Prostate gland (tissue), 2 donors: ENCODE measurements at regions not wholly inside any gene's neighbourhood (a gene's known extent, or its start where the extent isn't known, plus 50 kb on each side); places are given as distances from the start of the nearest gene placed in this dataset.

ENCODE experiments used
- DNase-seq: peaks from one replicate; pipeline ENCODE4 v3.0.0-alpha.2; 2019; ENCODE audit warnings: low spot score
- H3K27ac ChIP-seq, 2 donors: fragments of 200-600 bp; sonication (generic); 2 replicates each; pipeline ENCODE4 v1.5.1; 2017 to 2019
- H3K27me3 ChIP-seq: fragments of 200-600 bp; sonication (generic); replicated peaks from 2 replicates; pipeline ENCODE4 v1.5.1; 2019; ENCODE audit not compliant: insufficient read depth
- H3K36me3 ChIP-seq, 2 donors: fragments of 200-600 bp; sonication (generic); 1 replicate in 1 of 2; 2 replicates in 1 of 2; pipeline versions ENCODE4 v1.5.1 to v1.8.1; 2017 to 2019
- H3K4me1 ChIP-seq: fragments of 200-600 bp; sonication (generic); replicated peaks from 2 replicates; pipeline ENCODE4 v1.5.1; 2019
- H3K4me3 ChIP-seq, 2 donors: fragments of 200-600 bp; sonication (generic); 2 replicates each; pipeline ENCODE4 v1.5.1; 2017 to 2019
- H3K9me3 ChIP-seq: fragments of 200-600 bp; sonication (generic); 2 replicates; pipeline ENCODE4 v1.5.1; 2017
- POLR2A ChIP-seq: fragments of 450-650 bp; IDR thresholded peaks from one replicate; pipeline ENCODE4 v1.6.1; 2016; ENCODE audit warnings: antibody characterized with exemption, mild to moderate bottlenecking
- POLR2AphosphoS5 ChIP-seq: sonication (generic); formaldehyde crosslinking; IDR thresholded peaks from one replicate; pipeline ENCODE4 v1.6.1; 2017; ENCODE audit warnings: antibody characterized with exemption
- WGBS: methylation state at CpG from one replicate; pipeline ENCODE4 v1.1.5; 2018; 5-methylcytosine and 5-hydroxymethylcytosine counted together
- intact Hi-C: fragments of 100-400 bp; cut with DNase I; formaldehyde crosslinking; loops from one replicate; pipeline ENCODE4 v1.14.2; 2022
- TF ChIP-seq, protein P1 (sequence below), 4 experiments: fragments of 200-600 bp in 2 of 4; fragments of 450-650 bp in 2 of 4; sonication (generic) in 2 of 4; IDR thresholded peaks; 1 replicate in 3 of 4; 2 replicates in 1 of 4; pipeline ENCODE4 v1.5.1; 2016 to 2019; ENCODE audit warnings: antibody characterized with exemption in 4 of 4, mild to moderate bottlenecking in 2 of 4, moderate library complexity in 2 of 4

DNA sequence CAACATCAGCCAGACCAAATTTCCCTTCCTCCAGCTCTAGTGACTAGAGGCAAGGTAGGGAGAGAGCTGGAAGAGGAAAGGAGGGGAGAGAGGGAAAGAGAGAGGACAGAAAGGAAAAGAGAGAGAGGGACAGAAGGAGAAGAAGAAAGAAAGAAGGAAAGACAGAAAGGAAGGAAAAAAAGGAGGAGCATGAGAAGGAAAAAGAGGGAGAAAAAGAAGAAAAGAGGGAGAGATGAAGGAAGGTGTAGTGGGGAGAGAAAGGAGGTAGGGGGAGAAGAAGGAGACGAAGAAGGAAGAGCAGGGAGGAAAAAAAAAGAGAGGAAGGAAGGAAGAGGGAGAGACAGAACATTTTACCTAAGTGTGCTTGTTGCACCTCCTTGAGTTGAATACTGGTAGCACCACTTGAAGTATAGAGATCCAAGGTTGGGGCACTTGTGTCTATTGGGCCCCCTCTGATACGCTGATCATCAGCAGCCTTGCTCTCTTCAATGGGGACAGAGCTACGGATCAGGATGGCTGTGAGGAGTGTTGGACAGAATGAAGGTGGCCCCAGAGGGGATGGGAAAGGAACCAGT lies 232.5 kb downstream of the SUDS3 start:
- Histone ChIP-seq H3K9me3 (no peaks in the 10 kb centered on the region), H3K27me3 (no peaks in the 10 kb centered on the region), H3K4me3 (no peak overlapping the region), H3K4me1 (no peaks in the 10 kb centered on the region), H3K27ac (no peak overlapping the region), H3K36me3 (no peaks in the 10 kb centered on the region)
- WGBS, result 66% methylated on average over 3 of the region's 3 CpGs
- TF ChIP-seq, protein P1, sequence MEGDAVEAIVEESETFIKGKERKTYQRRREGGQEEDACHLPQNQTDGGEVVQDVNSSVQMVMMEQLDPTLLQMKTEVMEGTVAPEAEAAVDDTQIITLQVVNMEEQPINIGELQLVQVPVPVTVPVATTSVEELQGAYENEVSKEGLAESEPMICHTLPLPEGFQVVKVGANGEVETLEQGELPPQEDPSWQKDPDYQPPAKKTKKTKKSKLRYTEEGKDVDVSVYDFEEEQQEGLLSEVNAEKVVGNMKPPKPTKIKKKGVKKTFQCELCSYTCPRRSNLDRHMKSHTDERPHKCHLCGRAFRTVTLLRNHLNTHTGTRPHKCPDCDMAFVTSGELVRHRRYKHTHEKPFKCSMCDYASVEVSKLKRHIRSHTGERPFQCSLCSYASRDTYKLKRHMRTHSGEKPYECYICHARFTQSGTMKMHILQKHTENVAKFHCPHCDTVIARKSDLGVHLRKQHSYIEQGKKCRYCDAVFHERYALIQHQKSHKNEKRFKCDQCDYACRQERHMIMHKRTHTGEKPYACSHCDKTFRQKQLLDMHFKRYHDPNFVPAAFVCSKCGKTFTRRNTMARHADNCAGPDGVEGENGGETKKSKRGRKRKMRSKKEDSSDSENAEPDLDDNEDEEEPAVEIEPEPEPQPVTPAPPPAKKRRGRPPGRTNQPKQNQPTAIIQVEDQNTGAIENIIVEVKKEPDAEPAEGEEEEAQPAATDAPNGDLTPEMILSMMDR (IDR thresholded peaks at IDR 0.05), result no peak
- TF ChIP-seq POLR2A (no peak), POLR2AphosphoS5 (no peak)
- intact Hi-C loops, result no loop called here
- no peak for DNase-seq

DNA sequence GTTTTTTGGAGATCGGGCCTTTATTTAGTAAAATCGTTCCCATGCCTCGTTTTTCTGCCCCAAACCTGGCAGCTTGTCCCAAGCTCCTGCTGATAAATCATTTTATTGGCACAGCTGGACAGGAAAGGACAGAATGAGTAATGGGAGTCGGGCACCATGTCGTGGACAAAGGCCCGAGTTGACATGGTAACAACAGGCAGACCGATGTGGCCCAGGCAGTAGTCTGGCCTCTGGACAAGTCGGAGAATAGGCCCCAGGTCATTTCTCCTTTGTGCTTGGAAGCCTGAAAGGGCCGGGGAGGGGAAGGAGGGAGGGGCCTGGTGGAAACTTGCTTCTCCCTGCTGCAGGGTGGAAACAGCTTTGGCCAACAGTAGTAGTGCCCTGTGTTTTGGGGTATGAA lies 234.9 kb downstream of the SUDS3 start:
- Histone ChIP-seq H3K4me1 (no peaks in the 10 kb centered on the region), H3K27ac (no peak overlapping the region), H3K4me3 (no peak overlapping the region), H3K9me3 (no peaks in the 10 kb centered on the region), H3K27me3 (no peaks in the 10 kb centered on the region), H3K36me3 (no peaks in the 10 kb centered on the region)
- TF ChIP-seq POLR2A (no peak), POLR2AphosphoS5 (no peak)
- TF ChIP-seq, protein P1 (IDR thresholded peaks at IDR 0.05), result no peak
- DNase-seq, result no peak
- intact Hi-C loops, result no loop called here
- 22% methylated on average over 9 of the region's 9 CpGs for WGBS

DNA sequence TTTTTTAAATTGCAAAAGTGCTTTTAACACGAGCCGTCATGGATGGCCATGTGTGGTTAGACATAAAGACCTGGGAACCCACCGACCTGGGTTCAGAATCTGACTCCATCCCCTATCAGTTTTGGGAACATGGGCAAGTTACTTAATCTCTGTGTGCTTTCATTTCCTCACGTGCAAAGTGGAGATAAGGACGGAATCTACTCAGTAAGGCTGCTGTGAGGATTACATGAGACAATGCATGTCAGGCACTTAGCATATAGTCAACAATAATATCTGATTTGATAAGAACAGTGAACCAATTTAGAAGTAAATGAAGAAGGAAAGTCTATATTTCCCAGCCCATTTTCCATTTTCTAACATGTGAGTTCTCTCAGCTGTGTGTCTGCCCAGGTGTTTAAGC lies 235.4 kb downstream of the SUDS3 start:
- H3K9me3 ChIP-seq, result no peaks in the 10 kb centered on the region
- H3K36me3 ChIP-seq, result no peaks in the 10 kb centered on the region
- no peaks in the 10 kb centered on the region for H3K27me3 ChIP-seq
- no peak overlapping the region for H3K27ac ChIP-seq
- H3K4me3 ChIP-seq, result no peak overlapping the region
- no peak for TF ChIP-seq POLR2AphosphoS5
- DNase-seq, result no peak
- H3K4me1 ChIP-seq, result no peaks in the 10 kb centered on the region
- intact Hi-C loops, result no loop called here
- 77% methylated on average over 5 of the region's 5 CpGs for WGBS

DNA sequence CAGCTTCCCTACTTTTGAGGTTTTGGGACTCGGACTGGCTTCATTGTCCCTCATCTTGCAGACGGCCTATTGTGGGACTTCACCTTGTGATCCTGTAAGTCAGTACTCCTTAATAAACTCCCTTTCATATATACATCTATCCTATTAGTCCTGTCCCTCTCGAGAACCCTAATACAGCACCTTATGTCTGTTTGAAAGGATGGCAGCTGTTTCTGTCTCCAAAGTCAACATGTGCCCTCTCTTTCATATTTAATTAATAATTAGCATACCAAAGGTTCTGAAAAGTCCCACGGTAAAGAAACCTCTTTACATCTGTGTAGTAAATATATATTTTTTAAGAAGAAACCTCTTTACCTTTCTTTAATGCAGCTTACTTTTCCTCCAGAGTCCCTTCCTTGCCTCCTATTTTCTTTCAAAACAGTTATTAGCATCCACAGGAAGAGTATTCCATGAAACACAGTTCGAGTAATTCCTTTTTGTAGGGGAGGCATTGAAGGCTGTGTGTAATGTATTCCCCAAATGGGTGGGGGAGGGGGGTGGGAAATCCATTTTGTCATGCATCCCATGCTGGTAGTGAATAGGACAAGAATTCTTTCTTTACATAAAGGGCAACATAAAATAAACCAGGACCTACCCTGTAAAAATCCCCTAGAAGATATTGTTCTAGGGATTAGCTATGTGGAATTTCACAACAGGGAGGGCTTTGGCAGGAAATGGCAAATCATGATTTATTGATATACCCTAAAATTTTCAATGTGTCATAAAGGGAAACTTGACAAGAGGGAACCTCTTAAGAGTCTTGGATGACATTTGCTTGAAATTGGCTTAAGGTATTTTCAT lies 241.5 kb downstream of the SUDS3 start:
- H3K27ac ChIP-seq, result no peak overlapping the region
- intact Hi-C loops, result no loop called here

DNA sequence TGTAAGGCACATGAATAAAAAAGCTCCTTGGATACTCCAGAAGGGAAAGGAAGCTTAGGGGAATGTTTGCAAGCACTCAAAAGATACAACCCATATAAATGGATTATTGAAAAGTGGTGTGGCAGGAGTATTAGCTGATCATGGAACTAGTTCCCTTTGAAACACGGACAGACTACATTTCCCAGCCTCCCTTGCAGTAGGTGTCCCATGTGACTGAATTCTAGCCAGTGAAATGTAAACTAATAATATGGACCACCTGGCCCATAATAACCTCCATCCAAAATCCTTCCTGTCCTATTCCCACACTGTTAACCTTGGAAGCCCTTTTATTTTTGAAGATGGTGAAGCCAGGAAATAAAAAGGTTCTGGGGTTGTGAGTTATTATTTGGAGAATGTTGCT lies 242.3 kb downstream of the SUDS3 start:
- H3K27ac ChIP-seq, result no peak overlapping the region
- no peaks in the 10 kb centered on the region for H3K9me3 ChIP-seq
- DNase-seq, result no peak
- 70% methylated on average over 1 of the region's 1 CpG for WGBS
- no peak overlapping the region for H3K4me3 ChIP-seq
- H3K36me3 ChIP-seq, result no peaks in the 10 kb centered on the region
- no peaks in the 10 kb centered on the region for H3K4me1 ChIP-seq
- TF ChIP-seq POLR2A, result no peak
- no peak for TF ChIP-seq POLR2AphosphoS5
- TF ChIP-seq, protein P1 (IDR thresholded peaks at IDR 0.05), result no peak
- intact Hi-C loops, result no loop called here
- H3K27me3 ChIP-seq, result no peaks in the 10 kb centered on the region

More for the DNA sequence above, 241.5 kb downstream of the SUDS3 start:
- WGBS, result 43% methylated on average over 5 of the region's 5 CpGs
- no peak for DNase-seq
- H3K9me3 ChIP-seq, result no peaks in the 10 kb centered on the region
- H3K27me3 ChIP-seq, result no peaks in the 10 kb centered on the region
- H3K4me1 ChIP-seq, result no peaks in the 10 kb centered on the region
- no peaks in the 10 kb centered on the region for H3K36me3 ChIP-seq
- TF ChIP-seq POLR2A (no peak), POLR2AphosphoS5 (no peak)
- TF ChIP-seq, protein P1 (IDR thresholded peaks at IDR 0.05), result no peak
- H3K4me3 ChIP-seq, result no peak overlapping the region
